Neural cell (in vitro differentiated cells): ENCODE measurements at regions not wholly inside any gene's neighbourhood (a gene's known extent, or its start where the extent isn't known, plus 50 kb on each side); places are given as distances from the start of the nearest gene placed in this dataset.

Experiments
- CTCF ChIP-seq: fragments of 450-650 bp; IDR thresholded peaks from 2 replicates; pipeline ENCODE4 v1.5.1; 2014; ENCODE audit warnings: antibody characterized with exemption, mild to moderate bottlenecking, moderate library complexity; ENCODE audit not compliant: poor library complexity, severe bottlenecking
- EP300 ChIP-seq: fragments of 450-650 bp; conservative IDR thresholded peaks from 2 replicates; pipeline ENCODE4 v1.6.1; 2014; ENCODE audit warnings: antibody characterized with exemption, mild to moderate bottlenecking, moderate library complexity; ENCODE audit not compliant: poor library complexity, severe bottlenecking
- EZH2 ChIP-seq: fragments of 200-600, 300-800 bp; shearing (Covaris generic), sonication (generic); IDR thresholded peaks from 2 replicates; pipeline ENCODE4 v1.6.1; 2014; ENCODE audit warnings: antibody characterized with exemption, low read length, borderline replicate concordance, mild to moderate bottlenecking; ENCODE audit not compliant: insufficient read depth, poor library complexity, severe bottlenecking

DNA sequence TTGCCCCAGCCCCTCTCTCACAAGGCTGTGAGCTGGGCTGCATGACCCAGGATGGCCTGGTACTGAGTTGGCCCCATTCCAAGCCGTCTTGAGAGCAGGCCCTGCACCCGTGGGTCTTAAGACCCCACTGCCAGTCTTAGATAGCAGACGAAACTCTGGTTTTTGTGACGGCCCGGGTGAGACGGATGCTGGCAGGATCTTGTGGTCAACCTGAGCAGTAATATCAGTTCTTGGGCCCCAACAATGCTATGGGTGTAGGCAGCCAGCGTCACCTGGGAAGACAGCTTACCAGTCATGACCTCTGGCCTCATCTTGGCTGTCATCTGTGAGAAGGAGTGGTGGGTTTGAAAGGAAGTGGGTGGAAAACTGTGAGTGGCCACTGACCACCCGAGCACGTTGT is 305.8 kb downstream of the ARRDC4 start:
- TF ChIP-seq CTCF (no peak), EP300 (no peak), EZH2 (no peak)
